ENCODE measurements at regions not wholly inside any gene's neighbourhood (a gene's known extent, or its start where the extent isn't known, plus 50 kb on each side); places are given as distances from the start of the nearest gene placed in this dataset.

DNA sequence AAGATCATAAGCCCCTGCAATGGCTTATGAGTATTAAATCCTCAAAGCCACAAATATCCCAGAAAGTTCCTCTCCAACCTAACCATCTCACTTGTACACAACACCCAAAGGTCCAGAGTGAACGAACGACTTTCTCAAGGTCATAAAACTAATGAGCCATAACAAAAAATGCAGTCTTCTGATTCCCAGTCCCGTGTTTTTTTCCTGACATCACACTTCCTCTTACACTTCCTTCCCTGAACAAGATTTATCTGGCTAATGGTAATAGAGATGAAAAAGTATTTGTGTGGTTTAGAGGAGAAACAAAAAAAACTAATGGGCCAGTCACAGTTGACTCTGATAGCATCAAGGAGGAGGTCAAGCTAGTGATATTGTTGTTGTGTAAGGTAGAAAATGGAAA, 99.5 kb upstream of the KLHL13 start:
- Histone ChIP-seq H3K9me3 (ENCODE audit: low read depth) (no peaks in the 10 kb centered on the region), H4K20me1 (ENCODE audit: insufficient read depth) (no peaks in the 10 kb centered on the region), H3K4me1 (ENCODE audit: insufficient read depth) (no peaks in the 10 kb centered on the region), H3K36me3 (ENCODE audit: low read depth) (no peaks in the 10 kb centered on the region), H3K4me2 (ENCODE audit: unreplicated experiment) (no peak overlapping the region), H2AFZ (no peak overlapping the region), H3K79me2 (ENCODE audit: insufficient read depth) (no peaks in the 10 kb centered on the region), H3K27me3 (replicated peaks; ENCODE audit: insufficient read depth) (no peaks in the 10 kb centered on the region), H3K9ac (no peak overlapping the region), H3K27ac (no peak overlapping the region), H3K9me2 (ENCODE audit: insufficient read depth) (no peaks in the 10 kb centered on the region), H3K4me3 (no peak overlapping the region), H3F3A (ENCODE audit: insufficient read depth) (no peaks in the 10 kb centered on the region)
- no peak for TF ChIP-seq EZH2 (IDR thresholded peaks at IDR 0.05; ENCODE audit: insufficient read depth, poor library complexity, severe bottlenecking)
- WGBS, 2 experiments (ENCODE audit: low coverage in 1 of 2, low lambda C conversion rate in 2 of 2, missing lambda C conversion rate in 2 of 2): 50 to 59% methylated on average over 3 of the region's 3 CpGs
- no peak for DNase-seq
- in situ Hi-C loops (cut with MboI): no loop called here

GRCh38 chrX:118216509-118216908, 99.9 kb upstream of the KLHL13 start:
- no peak overlapping the region for H3K4me2 ChIP-seq (ENCODE audit: unreplicated experiment)
- H3K9ac ChIP-seq: no peak overlapping the region
- no peaks in the 10 kb centered on the region for H3K9me3 ChIP-seq (ENCODE audit: low read depth)
- H3K27ac ChIP-seq: no peak overlapping the region
- in situ Hi-C loops (cut with MboI): no loop called here
- no peaks in the 10 kb centered on the region for H4K20me1 ChIP-seq (ENCODE audit: insufficient read depth)
- no peak for DNase-seq
- no peaks in the 10 kb centered on the region for H3K79me2 ChIP-seq (ENCODE audit: insufficient read depth)
- H3K4me3 ChIP-seq: no peak overlapping the region
- H3K9me2 ChIP-seq (ENCODE audit: insufficient read depth): no peaks in the 10 kb centered on the region
- no peaks in the 10 kb centered on the region for H3F3A ChIP-seq (ENCODE audit: insufficient read depth)
- 41% methylated on average over 5 of the region's 5 CpGs; no CpG with 5 or more reads in 1 of the 2 experiments for WGBS, 2 experiments (ENCODE audit: low coverage in 1 of 2, low lambda C conversion rate in 2 of 2, missing lambda C conversion rate in 2 of 2)
- H3K27me3 ChIP-seq (replicated peaks; ENCODE audit: insufficient read depth): no peaks in the 10 kb centered on the region
- H3K36me3 ChIP-seq (ENCODE audit: low read depth): no peaks in the 10 kb centered on the region
- H2AFZ ChIP-seq: no peak overlapping the region
- no peak for TF ChIP-seq EZH2 (IDR thresholded peaks at IDR 0.05; ENCODE audit: insufficient read depth, poor library complexity, severe bottlenecking)
- H3K4me1 ChIP-seq (ENCODE audit: insufficient read depth): no peaks in the 10 kb centered on the region

- H3K9me2 ChIP-seq (ENCODE audit: insufficient read depth): no peaks in the 10 kb centered on the region
- no peaks in the 10 kb centered on the region for H3K4me1 ChIP-seq (ENCODE audit: insufficient read depth)
- 59 to 71% methylated on average over 4 to 5 of the region's 5 CpGs for whole genome bisulfite sequencing, 2 experiments (ENCODE audit: low coverage in 1 of 2, low lambda C conversion rate in 2 of 2, missing lambda C conversion rate in 2 of 2)
- no peaks in the 10 kb centered on the region for H3K27me3 ChIP-seq (replicated peaks; ENCODE audit: insufficient read depth)
- in situ Hi-C loops (cut with MboI): no loop called here
- H2AFZ ChIP-seq: no peak overlapping the region
- H3K79me2 ChIP-seq (ENCODE audit: insufficient read depth): no peaks in the 10 kb centered on the region
- H4K20me1 ChIP-seq (ENCODE audit: insufficient read depth): no peaks in the 10 kb centered on the region
- H3F3A ChIP-seq (ENCODE audit: insufficient read depth): no peaks in the 10 kb centered on the region
- DNase-seq: no peak
- H3K4me3 ChIP-seq: no peak overlapping the region
- H3K27ac ChIP-seq: no peak overlapping the region
- H3K36me3 ChIP-seq (ENCODE audit: low read depth): no peaks in the 10 kb centered on the region
- TF ChIP-seq EZH2 (IDR thresholded peaks at IDR 0.05; ENCODE audit: insufficient read depth, poor library complexity, severe bottlenecking): no peak
- no peak for TF ChIP-seq EZH2phosphoT487 (IDR thresholded peaks at IDR 0.05; ENCODE audit: insufficient read depth, low read depth)
- H3K4me2 ChIP-seq (ENCODE audit: unreplicated experiment): no peak overlapping the region
- no peak overlapping the region for H3K9ac ChIP-seq
- H3K9me3 ChIP-seq (ENCODE audit: low read depth): no peaks in the 10 kb centered on the region
Measured at GRCh38 chrX:118218079-118218478, 101.5 kb upstream of the KLHL13 start.

DNA sequence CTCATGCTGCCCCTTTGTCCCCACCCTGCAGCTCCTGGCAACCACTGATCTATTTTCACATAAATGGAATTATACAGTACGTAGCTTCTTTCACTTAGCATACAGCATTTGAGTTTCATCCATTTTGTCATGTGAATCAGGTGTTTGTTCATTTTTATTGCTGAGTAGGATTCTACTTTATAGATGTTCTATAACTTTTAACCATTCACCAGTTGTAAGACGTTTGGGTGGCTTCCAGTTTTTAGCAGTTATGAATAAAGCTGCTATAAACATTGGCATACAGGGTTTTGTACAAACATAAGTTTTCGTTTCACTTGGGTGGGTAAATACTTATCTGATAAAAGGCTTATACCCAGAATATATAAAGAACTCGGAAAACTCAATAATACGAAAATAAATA, 102.3 kb upstream of the KLHL13 start:
- no peak overlapping the region for H3K27ac ChIP-seq
- no peak overlapping the region for H3K4me2 ChIP-seq (ENCODE audit: unreplicated experiment)
- H3K9ac ChIP-seq: no peak overlapping the region
- TF ChIP-seq EZH2phosphoT487 (IDR thresholded peaks at IDR 0.05; ENCODE audit: insufficient read depth, low read depth) (no peak), EZH2 (IDR thresholded peaks at IDR 0.05; ENCODE audit: insufficient read depth, poor library complexity, severe bottlenecking) (no peak)
- no peaks in the 10 kb centered on the region for H3K9me2 ChIP-seq (ENCODE audit: insufficient read depth)
- H4K20me1 ChIP-seq (ENCODE audit: insufficient read depth): no peaks in the 10 kb centered on the region
- WGBS, 2 experiments (ENCODE audit: low coverage in 1 of 2, low lambda C conversion rate in 2 of 2, missing lambda C conversion rate in 2 of 2): 48 to 51% methylated on average over 5 of the region's 5 CpGs
- in situ Hi-C loops (cut with MboI): no loop called here
- H3F3A ChIP-seq (ENCODE audit: insufficient read depth): no peaks in the 10 kb centered on the region
- no peaks in the 10 kb centered on the region for H3K4me1 ChIP-seq (ENCODE audit: insufficient read depth)
- H3K9me3 ChIP-seq (ENCODE audit: low read depth): no peaks in the 10 kb centered on the region
- no peaks in the 10 kb centered on the region for H3K36me3 ChIP-seq (ENCODE audit: low read depth)
- DNase-seq: no peak
- no peaks in the 10 kb centered on the region for H3K79me2 ChIP-seq (ENCODE audit: insufficient read depth)
- no peaks in the 10 kb centered on the region for H3K27me3 ChIP-seq (replicated peaks; ENCODE audit: insufficient read depth)
- H3K4me3 ChIP-seq: no peak overlapping the region
- H2AFZ ChIP-seq: no peak overlapping the region

GRCh38 chrX:118219866-118220265, 103.3 kb upstream of the KLHL13 start:
- 82 to 100% methylated on average over 1 of the region's 1 CpG for whole genome bisulfite sequencing, 2 experiments (ENCODE audit: low coverage in 1 of 2, low lambda C conversion rate in 2 of 2, missing lambda C conversion rate in 2 of 2)
- Histone ChIP-seq H3K4me1 (ENCODE audit: insufficient read depth) (no peaks in the 10 kb centered on the region), H4K20me1 (ENCODE audit: insufficient read depth) (no peaks in the 10 kb centered on the region)

More at GRCh38 chrX:118219866-118220265, 103.3 kb upstream of the KLHL13 start:
- Histone ChIP-seq H3K9me3 (ENCODE audit: low read depth) (no peaks in the 10 kb centered on the region), H3K27ac (no peak overlapping the region), H3K9me2 (ENCODE audit: insufficient read depth) (no peaks in the 10 kb centered on the region), H3K4me3 (no peak overlapping the region), H3K36me3 (ENCODE audit: low read depth) (no peaks in the 10 kb centered on the region), H3F3A (ENCODE audit: insufficient read depth) (no peaks in the 10 kb centered on the region), H2AFZ (no peak overlapping the region), H3K27me3 (replicated peaks; ENCODE audit: insufficient read depth) (no peaks in the 10 kb centered on the region), H3K79me2 (ENCODE audit: insufficient read depth) (no peaks in the 10 kb centered on the region), H3K4me2 (ENCODE audit: unreplicated experiment) (no peak overlapping the region), H3K9ac (no peak overlapping the region)
- in situ Hi-C loops (cut with MboI): no loop called here
- no peak for DNase-seq
- TF ChIP-seq EZH2phosphoT487 (IDR thresholded peaks at IDR 0.05; ENCODE audit: insufficient read depth, low read depth) (no peak), EZH2 (IDR thresholded peaks at IDR 0.05; ENCODE audit: insufficient read depth, poor library complexity, severe bottlenecking) (no peak)

All from GM23248 (cell line).